Muscle of arm (tissue), 1 donor: ENCODE measurements at regions not wholly inside any gene's neighbourhood (a gene's known extent, or its start where the extent isn't known, plus 50 kb on each side); places are given as distances from the start of the nearest gene placed in this dataset.
"Not testable (repeated sequence)": the region's sequence is repeated elsewhere in the genome, so short reads cannot be mapped to it uniquely, and the experiment has no call there.

Source experiments
- DNase-seq: peaks from one replicate; pipeline ENCODE4 v3.0.0-alpha.2; 2013

DNA sequence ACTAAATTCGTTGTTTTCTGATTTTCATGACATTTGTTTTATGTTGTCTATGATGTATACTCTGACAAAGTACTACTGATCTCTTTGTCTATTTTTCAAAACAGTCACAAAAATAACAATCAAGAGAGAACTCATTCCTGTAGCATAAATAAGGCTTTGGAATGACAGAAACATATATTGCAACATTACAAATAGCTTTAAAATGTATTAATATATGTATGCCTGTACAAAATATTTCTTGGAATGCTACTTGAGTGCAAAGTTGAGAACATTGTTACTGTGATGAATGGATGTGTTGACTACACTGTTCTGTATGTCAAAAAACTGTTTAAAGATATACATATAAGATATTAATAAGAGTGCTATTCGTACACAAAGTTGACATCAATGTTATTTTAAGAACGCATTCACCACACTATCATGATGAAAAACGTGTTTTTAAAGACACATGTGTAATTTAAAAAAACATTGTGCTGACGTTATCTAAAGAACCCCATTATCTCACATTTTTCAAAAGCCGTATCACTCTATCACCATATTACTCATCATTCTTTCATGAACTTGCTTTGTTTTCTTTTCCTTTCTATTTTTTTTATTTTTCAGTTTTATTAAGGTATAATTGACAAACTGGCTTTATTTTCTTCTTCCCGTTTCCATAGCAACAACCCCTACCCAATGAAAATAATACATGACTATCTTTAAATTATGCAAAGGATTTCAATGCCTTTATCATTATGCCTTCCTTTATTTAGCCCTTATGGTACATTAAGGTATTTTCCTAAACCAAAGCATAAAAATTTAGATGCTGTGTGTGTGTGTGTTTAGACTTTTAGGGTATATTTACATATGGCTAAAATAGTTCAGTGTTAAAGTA lies 918.8 kb downstream of the SLITRK1 start:
- no peak for DNase-seq

GRCh38 chr13:82962397-82962796 lies 919.9 kb downstream of the SLITRK1 start:
- no peak for DNase-seq

- DNase-seq = no peak
Observed at GRCh38 chr13:82961757-82962156, 920.5 kb downstream of the SLITRK1 start.

GRCh38 chr13:82952336-82952735 lies 929.9 kb downstream of the SLITRK1 start:
- not testable (repeated sequence) for DNase-seq

- no peak for DNase-seq
Observed at GRCh38 chr13:82947683-82948082, 934.6 kb downstream of the SLITRK1 start.

- no peak for DNase-seq
Observed at GRCh38 chr13:82947191-82947621, 935.1 kb downstream of the SLITRK1 start.

- DNase-seq = no peak
Observed at GRCh38 chr13:82938644-82939043, 943.6 kb downstream of the SLITRK1 start.

- no peak for DNase-seq
Observed at GRCh38 chr13:82934000-82934399, 948.3 kb downstream of the SLITRK1 start.

GRCh38 chr13:82925114-82925513 lies 957.2 kb downstream of the SLITRK1 start:
- DNase-seq = no peak

- no peak for DNase-seq
Observed at GRCh38 chr13:82917984-82918383, 964.3 kb downstream of the SLITRK1 start.

DNA sequence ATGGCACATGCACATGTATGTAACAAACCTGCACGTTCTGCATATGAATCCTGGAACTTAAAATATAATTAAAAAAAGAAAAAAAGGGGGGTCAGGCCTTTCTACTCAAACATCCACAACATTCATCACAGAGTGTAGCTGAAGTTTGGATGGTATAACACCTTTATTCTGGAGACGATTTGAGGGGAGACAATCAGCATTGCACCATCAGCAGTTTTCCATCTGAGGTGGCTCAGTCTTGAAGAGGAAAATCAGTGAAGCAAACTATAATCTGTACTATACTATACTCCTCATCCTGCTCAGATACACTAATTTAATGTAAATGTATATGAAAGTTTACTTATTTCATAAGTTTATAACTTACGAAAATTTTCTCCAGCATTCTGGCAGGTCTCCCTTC lies 969.7 kb downstream of the SLITRK1 start:
- DNase-seq = no peak

DNA sequence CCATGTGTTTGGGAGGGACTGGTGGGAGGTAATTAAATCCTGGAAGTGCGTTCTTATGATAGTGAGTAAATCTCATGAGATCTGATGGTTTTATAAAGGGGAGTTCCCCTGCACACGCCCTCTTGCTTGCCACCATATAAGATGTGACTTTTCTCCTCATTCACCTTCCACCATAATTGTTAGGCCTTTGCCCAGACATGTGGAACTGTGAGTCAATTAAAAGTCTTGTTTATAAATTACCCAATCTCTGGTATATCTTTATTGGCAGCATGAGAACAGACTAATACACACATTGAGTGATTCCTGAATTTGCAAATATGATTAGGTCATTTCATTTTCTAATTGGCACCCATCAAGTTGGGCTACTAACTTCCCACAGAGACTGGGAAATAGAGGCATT lies 977.2 kb downstream of the SLITRK1 start:
- DNase-seq = no peak

- DNase-seq = no peak
Observed at GRCh38 chr13:82900453-82900852, 981.8 kb downstream of the SLITRK1 start.

DNA sequence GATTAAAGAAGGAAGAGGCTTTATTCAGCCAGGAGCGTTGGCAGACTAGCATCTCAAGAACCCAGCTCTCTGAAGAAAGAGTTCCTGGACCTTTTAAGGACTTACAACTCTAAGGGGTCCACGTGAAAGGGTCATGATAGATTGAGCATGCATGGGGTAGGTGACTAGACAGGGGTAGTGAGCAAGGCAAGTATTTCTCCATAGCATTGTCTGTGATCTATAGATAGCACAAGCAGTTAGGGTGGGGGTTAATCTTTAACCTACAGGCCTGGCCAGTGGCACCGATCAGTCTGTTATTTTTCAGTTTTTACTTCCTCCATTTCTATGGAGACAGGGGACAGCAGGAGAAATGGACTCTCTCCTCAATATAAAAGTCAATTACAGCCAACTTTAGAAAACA lies 983.7 kb downstream of the SLITRK1 start:
- DNase-seq = no peak

GRCh38 chr13:82879921-82880320 lies 1002.4 kb downstream of the SLITRK1 start:
- no peak for DNase-seq

DNA sequence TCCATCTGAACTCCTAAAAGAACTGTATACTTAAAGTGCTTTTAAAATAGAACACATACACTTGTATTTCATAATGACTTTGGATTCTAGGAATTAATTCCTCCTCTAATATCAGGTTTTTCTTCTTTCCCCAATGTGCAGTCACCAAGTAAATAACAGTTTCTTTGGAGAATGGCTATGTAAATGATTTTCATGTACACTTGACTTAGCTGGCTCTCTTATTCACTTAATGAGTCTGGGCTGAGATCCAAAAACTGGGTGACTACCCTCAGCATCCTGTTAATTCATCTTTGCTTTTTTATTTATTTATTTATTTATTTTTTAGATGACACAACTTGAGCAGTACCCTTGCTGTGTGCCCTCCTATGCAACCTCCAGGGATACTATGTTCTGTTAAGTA lies 1003.7 kb downstream of the SLITRK1 start:
- no peak for DNase-seq

DNA sequence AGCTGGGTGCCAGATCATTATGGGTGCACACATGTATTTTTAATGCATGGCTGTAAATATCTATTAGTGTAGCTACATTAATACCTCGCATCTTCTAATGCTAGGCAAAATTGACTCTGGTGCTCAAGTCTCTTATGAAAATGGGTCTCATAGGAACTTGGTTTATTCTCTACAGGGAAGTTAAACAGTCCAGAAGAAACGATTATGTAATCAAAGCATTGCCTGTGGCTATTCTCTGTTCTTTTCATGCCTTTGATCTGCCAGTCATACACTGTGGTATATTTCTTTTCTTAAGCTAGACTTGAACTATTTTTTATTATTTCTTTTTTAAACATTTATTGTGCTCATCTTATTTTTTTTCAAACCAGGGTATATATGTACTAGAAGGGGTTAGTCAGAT lies 1015.0 kb downstream of the SLITRK1 start:
- no peak for DNase-seq

GRCh38 chr13:82850644-82851043 lies 1031.6 kb downstream of the SLITRK1 start:
- DNase-seq = no peak

- no peak for DNase-seq
Observed at GRCh38 chr13:82848766-82849165, 1033.5 kb downstream of the SLITRK1 start.

- DNase-seq = no peak
Observed at GRCh38 chr13:82847595-82847994, 1034.7 kb downstream of the SLITRK1 start.

DNA sequence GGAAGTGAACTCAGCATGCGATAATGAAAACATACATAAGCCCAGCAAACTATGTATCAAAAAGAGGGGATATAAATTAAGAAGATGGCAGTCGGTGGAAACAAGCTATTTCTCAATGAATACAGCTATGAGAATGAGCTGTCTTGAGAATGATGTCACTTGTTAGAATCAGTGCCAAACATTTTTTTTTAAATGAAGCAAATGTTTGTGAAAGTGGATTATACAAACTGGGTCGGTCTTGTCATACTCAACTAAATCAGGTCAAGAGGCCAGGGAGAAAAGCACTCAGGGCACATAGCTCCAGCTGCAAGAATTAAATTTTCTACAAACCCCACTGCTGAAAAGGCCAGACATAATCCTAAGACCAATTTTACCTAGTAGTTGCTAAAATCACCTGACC lies 1048.4 kb downstream of the SLITRK1 start:
- no peak for DNase-seq

GRCh38 chr13:82829040-82829439 lies 1053.2 kb downstream of the SLITRK1 start:
- no peak for DNase-seq

GRCh38 chr13:82827724-82828123 lies 1054.5 kb downstream of the SLITRK1 start:
- no peak for DNase-seq

DNA sequence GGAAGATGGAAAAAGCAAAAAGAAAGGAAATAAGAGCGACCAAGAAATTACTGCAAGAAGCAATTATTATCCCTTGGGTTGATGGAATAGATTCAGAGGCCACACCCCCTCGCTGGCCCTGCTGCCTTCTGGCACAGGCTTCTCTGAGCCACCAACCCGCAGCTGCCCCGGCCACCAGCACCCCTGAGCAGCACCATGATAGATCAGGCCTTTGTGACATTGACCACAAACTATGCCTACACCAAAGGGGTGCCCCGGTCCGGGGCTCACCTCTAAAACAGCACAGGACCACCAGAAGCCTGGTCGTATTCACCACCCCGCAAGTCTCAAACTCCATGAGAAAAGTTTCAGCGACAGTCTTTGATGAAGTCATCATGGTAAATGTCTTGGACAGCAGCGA lies 1059.3 kb downstream of the SLITRK1 start:
- DNase-seq = no peak
